ENCODE measurements at regions not wholly inside any gene's neighbourhood (a gene's known extent, or its start where the extent isn't known, plus 50 kb on each side); places are given as distances from the start of the nearest gene placed in this dataset.

GRCh38 chr7:85290269-85290668, 103.4 kb upstream of the SEMA3D start:
- no peak overlapping the region for H2BK5ac ChIP-seq (ENCODE audit: low read depth, low read length)
- no peak overlapping the region for H3K18ac ChIP-seq (ENCODE audit: extremely low read depth, low read length)
- no peaks in the 10 kb centered on the region for H3K79me1 ChIP-seq (ENCODE audit: low read depth, low read length)
- H2AFZ ChIP-seq (ENCODE audit: low read length): no peak overlapping the region
- no peak overlapping the region for H3K56ac ChIP-seq (replicated peaks; ENCODE audit: insufficient read length, low read depth, low read length)
- H3K14ac ChIP-seq (ENCODE audit: insufficient read length): no peak overlapping the region
- no peak overlapping the region for H2BK20ac ChIP-seq (ENCODE audit: low read length)
- H2BK12ac ChIP-seq (ENCODE audit: low read depth, low read length): no peak overlapping the region
- no peaks in the 10 kb centered on the region for H3K23me2 ChIP-seq (ENCODE audit: low read depth, low read length)
- no peaks in the 10 kb centered on the region for H3K79me2 ChIP-seq (ENCODE audit: control insufficient read depth in 1 of 2, insufficient read depth in 2 of 2, low read length in 2 of 2)
- FAIRE-seq (no peak), DNase-seq (ENCODE audit: low read depth in 1 of 2, low spot score in 2 of 2) (no peak)
- no peak overlapping the region for H4K8ac ChIP-seq (ENCODE audit: extremely low read depth, insufficient read depth, low read length)
- H3K4me3 ChIP-seq (ENCODE audit: extremely low read depth in 1 of 4, insufficient read depth in 2 of 4, low read depth in 3 of 4, low read length in 4 of 4): no peak overlapping the region
- TF ChIP-seq USF2 (IDR thresholded peaks at IDR 0.05; ENCODE audit: low read length) (no peak), RAD21 (IDR thresholded peaks at IDR 0.05 in 1 of 2, conservative IDR thresholded peaks at IDR 0.05 in 1 of 2; ENCODE audit: low read depth in 2 of 2, low read length in 2 of 2) (no peak), SAP30 (IDR thresholded peaks at IDR 0.05; ENCODE audit: insufficient read depth, insufficient replicate concordance, low read length) (no peak), RBBP5 (IDR thresholded peaks at IDR 0.05; ENCODE audit: borderline replicate concordance, low read depth, low read length) (no peak), HDAC6 (IDR thresholded peaks at IDR 0.05; ENCODE audit: low read depth, low read length) (no peak), ATF2 (IDR thresholded peaks at IDR 0.05; ENCODE audit: low read length) (no peak), MAX (IDR thresholded peaks at IDR 0.05) (no peak)
- ChIA-PET CTCF (ENCODE audit: partially characterized antibody) (no interaction called here), POLR2A (ENCODE audit: partially characterized antibody) (no interaction called here)
- H3K23ac ChIP-seq (ENCODE audit: insufficient read length): no peak overlapping the region
- WGBS, 2 experiments (ENCODE audit: extremely low coverage in 1 of 2, insufficient coverage in 1 of 2, insufficient read length in 1 of 2, insufficient replicate concordance in 2 of 2, low coverage in 1 of 2, low lambda C conversion rate in 2 of 2, missing lambda C conversion rate in 1 of 2): 85% methylated on average over 2 of the region's 2 CpGs; no CpG with 5 or more reads in 1 of the 2 experiments
- H2BK15ac ChIP-seq (ENCODE audit: low read length): no peak overlapping the region
- H3K9ac ChIP-seq (replicated peaks in 1 of 4; ENCODE audit: extremely low read depth in 1 of 4, low read depth in 3 of 4, low read length in 3 of 4): no peak overlapping the region
- H3K4me1 ChIP-seq (replicated peaks in 1 of 4; ENCODE audit: control insufficient read depth in 3 of 4, insufficient read depth in 4 of 4, low read length in 3 of 4): peaks cover 0 to 5% (median 1%) of the 10 kb centered on the region in 4 experiments; a peak in 3 of 7 replicates
- H2AK5ac ChIP-seq (ENCODE audit: low read depth, low read length): no peak overlapping the region
- no peaks in the 10 kb centered on the region for H3K36me3 ChIP-seq (ENCODE audit: control insufficient read depth in 2 of 4, insufficient read depth in 4 of 4, low read length in 3 of 4)
- H3K4ac ChIP-seq (replicated peaks; ENCODE audit: insufficient read length, low read depth, low read length): no peak overlapping the region
- H4K5ac ChIP-seq (ENCODE audit: insufficient read length, low read depth, low read length): no peak overlapping the region
- H4K91ac ChIP-seq (replicated peaks; ENCODE audit: insufficient read length, low read length): no peak overlapping the region
- no peak overlapping the region for H3K27ac ChIP-seq (ENCODE audit: low read depth, low read length)
- no peak overlapping the region for H2BK120ac ChIP-seq (replicated peaks; ENCODE audit: low read depth, low read length)
- 0 out of 4 replicates have a peak, but pooled peaks cover 0 to 2% of the 10 kb centered on the region in 2 experiments for H3K9me3 ChIP-seq (ENCODE audit: insufficient read depth in 2 of 2, low read depth in 1 of 2, low read length in 1 of 2)
- no peaks in the 10 kb centered on the region for H3K27me3 ChIP-seq (replicated peaks in 1 of 4; ENCODE audit: control insufficient read depth in 3 of 4, extremely low read depth in 1 of 4, insufficient read depth in 3 of 4, low read length in 3 of 4)
- no peaks in the 10 kb centered on the region for H4K20me1 ChIP-seq (replicated peaks in 1 of 2; ENCODE audit: control insufficient read depth in 1 of 2, insufficient read depth in 2 of 2, low read length in 2 of 2)
- no peak overlapping the region for H3K4me2 ChIP-seq (ENCODE audit: insufficient read depth in 1 of 2, low read depth in 2 of 2, low read length in 2 of 2)

Measured in H1 (cell line).